GM12878 (cell line): ENCODE measurements at regions not wholly inside any gene's neighbourhood (a gene's known extent, or its start where the extent isn't known, plus 50 kb on each side); places are given as distances from the start of the nearest gene placed in this dataset.

Experiments used
- ATAC-seq: fragments of 200-7000 bp; cut with Tn5 transposase; 3 replicates; pipeline ENCODE4 v1.9.1; 2020; ENCODE audit warnings: mild to moderate bottlenecking, moderate library complexity
- BruUV-seq: library from RNA; stranded (reverse); fragments of 400-500 nt; replicated peaks from 2 replicates; lab custom pipeline; 2021; lab: Mats Ljungman, UMichigan
- CTCF ChIA-PET: fragments of 300-600 bp; sonication (Branson Sonifier 250); formaldehyde crosslinking; extraction: SDS; loops from one replicate; lab custom pipeline; 2021; ENCODE audit warnings: inconsistent platforms; lab: Yijun Ruan, JAX
- POLR2A ChIA-PET: fragments of 350-600 bp; formaldehyde crosslinking; extraction: SDS; loops from one replicate; lab custom pipeline; 2021; ENCODE audit warnings: inconsistent platforms; lab: Charles Lee
- RAD21 ChIA-PET: fragments of 300-600 bp; sonication (Branson Sonifier 250); formaldehyde crosslinking; loops from one replicate; lab custom pipeline; 2023; ENCODE audit warnings: antibody characterized with exemption; ENCODE audit not compliant: unreplicated experiment; lab: Charles Lee
- SMC1A ChIA-PET: fragments of 300-600 bp; sonication (Branson Sonifier 250); formaldehyde crosslinking; loops from one replicate; lab custom pipeline; 2023; ENCODE audit not compliant: unreplicated experiment, uncharacterized antibody; lab: Charles Lee
- DNase-seq: peaks from one replicate; pipeline ENCODE4 v3.0.0-alpha.2; 2011; ENCODE audit warnings: low read depth, low spot score
- FAIRE-seq: peaks from 3 replicates; lab custom pipeline; 2011; peaks lifted over from hg19 to GRCh38; lab: Jason Lieb, UNC
- H2AFZ ChIP-seq: 2 replicates; pipeline ENCODE4 v1.6.0; 2011; ENCODE audit warnings: low read depth, low read length, control low read depth; ENCODE audit not compliant: control insufficient read depth
- H3K27ac ChIP-seq: 2 replicates; pipeline ENCODE4 v1.5.1; 2011; ENCODE audit warnings: control low read depth; ENCODE audit not compliant: control insufficient read depth, insufficient read depth
- H3K27me3 ChIP-seq, 2 experiments: replicated peaks in 1 of 2; 2 replicates each; pipeline versions ENCODE4 v1.6.0 to v1.6.1; 2011; ENCODE audit warnings: low read length in 1 of 2; ENCODE audit not compliant: control insufficient read depth in 2 of 2, insufficient read depth in 2 of 2
- H3K36me3 ChIP-seq, 2 experiments: 2 replicates each; pipeline ENCODE4 v1.5.1; 2011; ENCODE audit warnings: low read length in 1 of 2; ENCODE audit not compliant: control insufficient read depth in 2 of 2, insufficient read depth in 2 of 2
- H3K4me1 ChIP-seq: 2 replicates; pipeline ENCODE4 v1.6.1; 2011; ENCODE audit warnings: mild to moderate bottlenecking, low read length, moderate library complexity, mixed read lengths; ENCODE audit not compliant: control insufficient read depth, insufficient read depth
- H3K4me2 ChIP-seq: 2 replicates; pipeline ENCODE4 v1.6.0; 2011; ENCODE audit warnings: control low read depth; ENCODE audit not compliant: control insufficient read depth, insufficient read depth
- H3K4me3 ChIP-seq: fragments of 200-600 bp; sonication (generic); 2 replicates; pipeline ENCODE4 v1.5.1; 2016
- H3K79me2 ChIP-seq: 2 replicates; pipeline ENCODE4 v1.6.0; 2011; ENCODE audit warnings: low read length; ENCODE audit not compliant: control insufficient read depth, insufficient read depth
- H3K9ac ChIP-seq: 2 replicates; pipeline ENCODE4 v1.8.0; 2011; ENCODE audit warnings: low read length, control low read depth, mixed read lengths; ENCODE audit not compliant: control insufficient read depth, insufficient read depth
- H3K9me3 ChIP-seq: replicated peaks from 3 replicates; pipeline ENCODE4 v1.5.1; 2011; ENCODE audit warnings: mild to moderate bottlenecking, low read length; ENCODE audit not compliant: control insufficient read depth, insufficient read depth
- H4K20me1 ChIP-seq: 2 replicates; pipeline ENCODE4 v1.6.0; 2011; ENCODE audit not compliant: control insufficient read depth, insufficient read depth
- CBX5 ChIP-seq: sonication (generic); IDR thresholded peaks from 2 replicates; pipeline ENCODE4 v1.6.1; 2016; ENCODE audit warnings: low read depth, moderate library complexity, mild to moderate bottlenecking, inconsistent platforms
- CEBPB ChIP-seq, 2 experiments: fragments of 150-350 bp in 1 of 2; IDR thresholded peaks; 2 replicates each; pipeline ENCODE4 v1.6.1; 2012 to 2014; ENCODE audit warnings: low read depth in 2 of 2, low read length in 2 of 2, borderline replicate concordance in 1 of 2, inconsistent platforms in 1 of 2
- CHD4 ChIP-seq: fragments of 200-600 bp; sonication (generic); IDR thresholded peaks from 2 replicates; pipeline ENCODE4 v1.6.1; 2016; ENCODE audit warnings: mild to moderate bottlenecking
- JUND ChIP-seq: IDR thresholded peaks from 2 replicates; pipeline ENCODE4 v1.6.1; 2012; ENCODE audit warnings: low read depth, mild to moderate bottlenecking, low read length, improper control_type of control experiment, moderate library complexity
- MTA3 ChIP-seq: IDR thresholded peaks from 2 replicates; pipeline ENCODE4 v1.6.1; 2012; ENCODE audit warnings: low read length, inconsistent platforms, borderline replicate concordance
- POU2F2 ChIP-seq: IDR thresholded peaks from 3 replicates; pipeline ENCODE4 v1.6.1; 2011; ENCODE audit warnings: low read depth, mild to moderate bottlenecking, low read length, borderline replicate concordance
- SREBF1 ChIP-seq: IDR thresholded peaks from 2 replicates; pipeline ENCODE4 v1.6.1; 2012; ENCODE audit warnings: mild to moderate bottlenecking, low read length
- STAT3 ChIP-seq: IDR thresholded peaks from 2 replicates; pipeline ENCODE4 v1.6.1; 2011; ENCODE audit warnings: low read depth, low read length, improper control_type of control experiment
- TCF12 ChIP-seq: IDR thresholded peaks from 2 replicates; pipeline ENCODE4 v1.6.1; 2011; ENCODE audit warnings: low read depth, mild to moderate bottlenecking, low read length
- YBX1 ChIP-seq: fragments of 450-650 bp; IDR thresholded peaks from 2 replicates; pipeline ENCODE4 v1.6.1; 2016; ENCODE audit warnings: antibody characterized with exemption
- ZBED1 ChIP-seq: IDR thresholded peaks from 2 replicates; pipeline ENCODE4 v1.6.1; 2016; ENCODE audit warnings: borderline replicate concordance
- ZBTB33 ChIP-seq: fragments of 450-650 bp; IDR thresholded peaks from 2 replicates; pipeline ENCODE4 v1.6.1; 2017; ENCODE audit warnings: mild to moderate bottlenecking
- ZNF274 ChIP-seq: IDR thresholded peaks from one replicate; pipeline ENCODE4 v1.8.0; 2011; ENCODE audit not compliant: insufficient read length, insufficient read depth
- WGBS: methylation state at CpG from one replicate; pipeline ENCODE4 v1.1.6; 2016; ENCODE audit warnings: low lambda C conversion rate; ENCODE audit not compliant: insufficient replicate concordance, insufficient coverage; ENCODE audit errors: missing lambda C conversion rate; 5-methylcytosine and 5-hydroxymethylcytosine counted together
- in situ Hi-C: fragments of 300-500 bp; cut with MboI; formaldehyde crosslinking; loops from 9 replicates; pipeline ENCODE4 v1.14.3; 2018; ENCODE audit warnings: mixed read lengths
- intact Hi-C: fragments of 100-400 bp; cut with micrococcal nuclease; formaldehyde crosslinking; loops from one replicate; pipeline ENCODE4 v1.14.2; 2022; ENCODE audit not compliant: unreplicated experiment

GRCh38 chr16:65285128-65286048 lies 163.5 kb upstream of the CDH11 start:
- H4K20me1 ChIP-seq: no peaks in the 10 kb centered on the region
- ChIA-PET POLR2A (no interaction called here), SMC1A (interaction anchor here (1.3 to 1.7 kb wide), 2 partner anchors 8 to 12 kb away, joined by 5 read pairs; no protein-coding TSS in a partner anchor), RAD21 (no interaction called here), CTCF (no interaction called here)
- BruUV-seq: no TSS peak
- H3K4me3 ChIP-seq: no peak overlapping the region
- H3K9ac ChIP-seq: no peak overlapping the region
- no peak overlapping the region for H3K4me2 ChIP-seq
- no peaks in the 10 kb centered on the region for H3K9me3 ChIP-seq
- TF ChIP-seq JUND (no peak), CEBPB (IDR thresholded peaks at IDR 0.05; ENCODE audit: borderline replicate concordance in 1 of 2, low read depth in 2 of 2, low read length in 2 of 2) (no peak), STAT3 (no peak), CHD4 (no peak), TCF12 (no peak), ZBED1 (no peak), YBX1 (no peak), SREBF1 (no peak), CBX5 (no peak), MTA3 (no peak), POU2F2 (no peak), ZNF274 (no peak), ZBTB33 (no peak)
- in situ Hi-C loops: no loop called here
- no peak for ATAC-seq
- no peaks in the 10 kb centered on the region for H3K4me1 ChIP-seq
- no peaks in the 10 kb centered on the region for H3K79me2 ChIP-seq
- H3K36me3 ChIP-seq: no peaks in the 10 kb centered on the region
- no peak overlapping the region for H3K27ac ChIP-seq
- no peak overlapping the region for H2AFZ ChIP-seq
- DNase-seq: no peak
- no peak for FAIRE-seq
- 18% methylated on average over 7 of the region's 7 CpGs for WGBS
- intact Hi-C loops: no loop called here
- no peaks in the 10 kb centered on the region for H3K27me3 ChIP-seq
